NOMO-1 (cell line): ENCODE measurements at regions not wholly inside any gene's neighbourhood (a gene's known extent, or its start where the extent isn't known, plus 50 kb on each side); places are given as distances from the start of the nearest gene placed in this dataset.
"Not testable (repeated sequence)": the region's sequence is repeated elsewhere in the genome, so short reads cannot be mapped to it uniquely, and the experiment has no call there.

Experiments
- DNase-seq, 2 experiments: peaks; one replicate each; lab custom pipeline; 2025; ENCODE audit not compliant: unreplicated experiment in 2 of 2; lab: John Stamatoyannopoulos, UW

DNA sequence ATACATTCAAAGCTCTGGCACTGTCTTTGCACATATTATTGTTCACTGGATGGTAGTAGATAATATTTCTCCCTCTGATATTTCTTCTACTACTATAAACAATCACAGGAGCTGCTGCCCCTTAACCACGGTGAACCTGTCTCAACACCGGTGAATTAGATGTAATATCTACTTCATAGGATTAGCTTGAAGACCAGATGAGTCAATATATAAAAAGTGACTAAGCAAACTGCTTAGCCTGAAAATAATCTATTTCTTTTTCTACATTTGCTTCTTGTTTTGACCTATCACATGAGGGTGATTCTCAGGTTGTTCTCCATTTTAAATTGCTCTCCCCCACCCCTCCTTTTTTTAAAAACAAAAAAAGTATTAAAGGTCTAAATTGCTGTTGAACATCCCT, 645.5 kb downstream of the ANKRD50 start:
- DNase-seq: no peak

DNA sequence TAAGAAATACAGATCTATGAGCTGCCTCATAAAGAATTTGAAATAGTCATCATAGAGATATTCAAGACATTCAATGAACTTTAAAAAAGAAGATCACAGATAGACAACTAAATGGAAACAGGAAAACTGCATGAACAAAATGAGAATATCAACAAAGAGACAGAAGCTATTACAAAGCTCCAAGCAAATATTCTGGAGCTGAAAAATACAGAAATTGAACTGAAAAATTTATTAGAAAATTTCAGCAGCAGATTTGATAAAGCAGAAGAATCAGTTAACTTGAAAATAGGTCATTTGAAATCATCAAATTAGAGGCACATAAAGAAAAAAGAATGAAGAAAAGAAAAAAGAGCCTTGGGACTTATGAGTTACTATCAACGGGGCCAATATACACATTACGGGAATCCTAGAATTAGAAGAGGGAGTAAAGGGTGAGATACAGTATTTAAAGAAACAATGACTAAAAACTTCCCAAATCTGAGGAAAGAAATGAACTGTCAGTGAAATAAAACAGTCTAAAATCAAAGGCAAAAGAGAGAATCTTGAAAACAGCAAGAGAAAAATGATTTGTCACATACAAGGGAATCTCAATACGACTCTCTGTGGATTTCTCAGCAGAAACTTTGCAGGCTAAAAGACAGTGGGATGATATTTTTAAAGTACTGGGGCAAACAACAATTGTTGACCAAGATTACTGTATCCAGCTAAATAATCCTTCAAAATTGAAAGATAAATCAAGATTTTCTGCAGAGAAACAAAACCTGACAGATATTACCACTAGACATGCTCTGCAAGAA, 641.6 kb downstream of the ANKRD50 start:
- DNase-seq: no peak

DNA sequence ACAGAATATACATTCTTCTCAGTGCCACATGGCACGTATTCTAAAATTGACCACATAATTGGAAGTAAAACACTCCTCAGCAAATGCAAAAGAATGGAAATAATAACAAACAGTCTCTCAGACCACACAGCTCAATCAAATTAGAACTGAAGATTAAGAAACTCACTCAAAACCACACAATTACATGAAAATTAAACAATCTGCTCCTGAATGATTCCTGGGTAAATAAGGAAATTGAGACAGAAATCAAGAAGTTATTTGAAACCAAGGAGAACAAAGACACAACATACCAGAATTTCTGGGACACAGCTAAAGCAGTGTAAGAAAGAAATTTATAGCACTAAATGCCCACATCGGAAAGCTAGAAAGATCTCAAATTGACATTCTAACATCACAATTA, 637.3 kb downstream of the ANKRD50 start:
- DNase-seq: not testable (repeated sequence)

DNA sequence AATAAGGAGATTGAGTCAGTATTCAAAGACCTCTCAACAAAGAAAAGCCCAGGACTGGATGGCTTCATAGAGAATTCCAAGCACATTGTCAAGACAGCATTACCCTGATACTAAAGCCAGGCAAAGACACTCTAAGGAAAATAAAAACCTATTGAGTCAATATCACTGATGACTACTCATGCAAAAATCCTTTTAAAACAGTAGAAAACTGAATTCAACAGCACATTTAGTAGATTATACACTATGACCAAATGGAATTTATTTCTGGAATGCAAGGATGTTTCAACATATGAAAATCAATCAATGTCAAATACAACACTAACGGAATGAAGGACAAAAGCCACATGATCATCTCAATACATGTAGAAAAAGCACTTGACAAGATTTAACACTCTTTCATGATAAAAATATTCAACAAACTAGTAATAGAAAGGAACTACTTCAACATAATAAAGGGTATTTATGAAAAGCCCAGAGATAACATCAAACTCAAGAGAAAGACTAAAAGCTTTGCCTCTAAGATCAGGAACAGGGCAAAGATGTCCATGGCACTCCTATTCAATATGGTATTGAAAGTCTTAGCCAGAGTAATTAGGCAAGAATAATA, 633.3 kb downstream of the ANKRD50 start:
- no peak for DNase-seq

DNA sequence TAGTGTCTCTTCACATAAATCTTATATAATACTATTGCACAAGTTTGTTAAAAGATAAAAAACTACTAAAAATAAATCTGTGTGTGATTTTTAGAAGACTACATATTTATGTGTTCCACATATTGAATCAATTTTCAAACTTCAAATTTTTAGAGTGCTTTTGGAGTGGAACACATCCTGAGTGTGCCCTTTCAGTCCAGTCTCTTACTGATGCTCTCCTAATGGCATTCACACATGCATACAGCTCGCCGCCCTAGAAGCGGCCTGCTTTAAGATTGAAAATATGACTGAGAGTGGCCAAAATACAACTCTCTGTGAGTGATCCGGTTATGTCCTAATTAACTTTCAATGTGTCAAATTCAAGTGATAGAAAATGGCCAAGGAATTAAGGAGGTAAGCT, 628.8 kb downstream of the ANKRD50 start:
- DNase-seq: no peak

DNA sequence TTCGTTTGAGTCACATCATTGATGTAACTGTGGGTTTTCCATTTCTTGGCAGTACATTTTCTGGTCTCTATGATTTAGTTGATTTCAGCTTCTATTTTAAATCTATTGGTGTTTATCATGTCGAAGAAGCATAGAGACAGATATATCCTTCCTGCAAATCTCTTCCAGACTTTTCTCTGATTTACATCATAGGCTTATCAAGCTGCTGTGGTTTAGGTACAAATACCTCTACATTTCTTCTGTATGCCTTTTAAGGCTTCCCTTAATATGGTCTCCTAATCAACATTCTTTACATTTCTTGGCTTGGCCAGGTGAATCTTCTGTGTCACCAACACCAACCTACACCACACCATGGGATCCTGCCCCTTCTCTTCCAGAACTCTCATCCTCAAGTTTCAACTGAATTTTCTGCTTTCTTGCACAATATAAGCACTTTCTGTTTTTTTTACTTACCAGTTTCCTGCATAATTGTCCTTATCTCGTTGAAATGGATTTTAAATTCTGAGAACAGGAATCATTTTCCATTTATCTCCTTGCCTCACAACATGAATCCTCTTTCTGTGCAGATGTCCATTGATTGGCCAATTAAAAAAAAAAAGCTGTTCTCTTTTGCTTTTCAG, 626.9 kb downstream of the ANKRD50 start:
- DNase-seq: no peak

DNA sequence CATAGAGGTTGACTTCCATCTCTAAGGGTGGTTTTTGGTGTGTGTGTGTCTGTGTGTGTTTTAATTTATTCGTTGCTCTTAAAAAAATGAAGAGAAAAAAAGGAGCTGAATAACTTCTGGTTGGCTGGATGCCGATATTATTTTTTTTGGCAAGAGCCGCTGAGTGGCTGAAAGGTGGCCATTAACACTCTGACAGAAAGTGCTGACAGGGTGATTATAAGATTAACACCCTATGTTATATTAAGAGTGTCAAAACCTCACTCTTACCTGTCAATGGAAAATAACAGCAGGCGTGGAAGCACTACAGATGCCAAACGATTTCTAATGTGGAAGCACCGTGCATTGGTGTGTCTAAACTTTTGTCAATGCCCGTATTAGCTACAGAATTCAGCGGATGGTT, 622.5 kb downstream of the ANKRD50 start:
- DNase-seq: no peak

DNA sequence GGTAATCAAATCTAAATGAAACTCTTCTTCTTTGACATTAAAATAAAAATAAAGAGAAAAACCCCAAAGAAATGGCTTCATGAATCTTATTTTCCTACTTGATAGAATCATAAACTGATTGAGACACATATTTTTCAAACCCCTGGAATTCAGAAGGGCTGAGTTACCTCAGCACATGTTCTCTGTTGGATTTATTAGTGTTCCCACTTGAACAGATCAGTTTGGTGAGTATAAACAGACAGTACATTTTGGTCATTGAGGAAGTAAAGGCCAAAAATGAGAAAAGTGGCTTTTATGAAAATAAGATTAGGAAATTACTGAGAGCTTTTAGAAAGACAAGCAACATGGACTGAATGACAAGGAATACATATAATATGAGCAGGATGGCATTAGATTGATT, 620.4 kb downstream of the ANKRD50 start:
- no peak for DNase-seq

DNA sequence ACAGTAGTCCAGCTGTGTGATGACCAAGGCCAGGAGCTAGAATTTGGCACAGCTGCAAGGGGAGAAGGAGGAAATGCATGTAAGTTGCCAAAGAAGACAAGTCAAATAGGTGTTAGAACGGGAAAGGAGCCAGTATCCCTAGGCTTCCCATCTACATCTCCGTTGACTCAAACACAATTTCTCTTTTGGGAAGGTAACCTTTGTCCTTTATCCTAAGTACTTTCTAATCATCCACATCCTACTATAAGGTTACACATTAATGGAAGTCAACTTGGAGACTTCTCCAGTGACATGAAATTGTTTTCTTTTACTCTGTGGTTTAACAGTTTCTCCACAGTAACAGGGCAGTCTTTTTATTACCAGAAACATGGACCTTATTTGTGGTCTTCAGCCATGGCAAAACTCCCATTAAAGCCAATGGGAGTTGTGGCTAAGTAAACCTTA, 620.0 kb downstream of the ANKRD50 start:
- no peak for DNase-seq

DNA sequence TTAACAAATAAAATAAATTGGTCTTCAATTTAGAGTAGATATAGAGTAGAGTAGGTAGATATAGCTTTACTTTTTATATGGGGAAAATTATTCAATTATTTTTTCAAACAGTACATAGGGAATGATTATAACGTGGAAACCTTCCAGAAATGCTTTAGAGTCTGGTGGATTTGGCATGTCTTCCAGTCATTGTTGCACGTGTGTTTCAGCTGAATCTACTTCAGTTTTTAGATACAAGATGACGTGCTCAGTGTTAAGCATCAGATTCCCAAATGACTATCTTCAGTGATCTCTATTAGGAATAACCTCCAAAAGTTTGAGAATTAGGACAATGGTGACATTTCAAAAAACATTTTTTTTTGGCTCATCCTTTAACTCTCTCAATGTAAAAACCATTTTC, 616.9 kb downstream of the ANKRD50 start:
- no peak for DNase-seq

DNA sequence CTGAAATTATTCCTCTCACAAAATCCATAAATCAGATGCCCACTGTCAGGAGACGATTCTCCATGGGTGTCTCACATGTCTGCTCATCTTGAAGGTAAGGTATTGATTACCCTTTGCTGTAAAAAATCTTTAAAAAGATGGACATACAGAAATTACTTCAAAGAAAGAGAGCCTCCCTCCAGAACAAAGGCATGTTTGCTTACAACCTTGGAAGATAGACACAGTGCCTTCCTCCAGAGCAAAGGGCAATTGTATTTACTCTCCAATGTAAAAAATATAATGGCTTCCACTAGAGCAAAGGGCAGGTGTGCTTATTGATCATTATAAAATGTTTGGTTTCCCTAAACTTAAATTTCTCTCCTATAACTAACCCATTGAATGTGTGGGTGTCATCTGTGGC, 616.2 kb downstream of the ANKRD50 start:
- DNase-seq: no peak

DNA sequence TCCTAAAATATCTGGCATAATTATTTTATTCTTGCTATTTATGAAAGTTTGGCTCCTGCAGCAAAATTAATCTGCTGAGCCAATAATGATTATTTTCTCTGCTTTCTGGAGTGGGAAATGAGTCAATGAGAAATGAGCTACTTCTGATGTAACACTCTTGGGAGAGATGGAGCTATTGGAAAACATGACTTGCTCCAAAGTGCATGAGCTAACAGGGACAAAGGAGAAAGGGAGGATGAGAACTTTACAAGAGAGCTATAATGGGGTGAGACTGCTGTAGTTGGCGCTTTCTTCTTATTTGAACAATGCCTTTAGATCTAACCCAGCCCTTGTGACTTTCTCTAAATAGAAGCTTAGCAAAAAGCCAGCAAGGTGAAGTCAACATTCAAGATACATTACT, 615.1 kb downstream of the ANKRD50 start:
- no peak for DNase-seq

DNA sequence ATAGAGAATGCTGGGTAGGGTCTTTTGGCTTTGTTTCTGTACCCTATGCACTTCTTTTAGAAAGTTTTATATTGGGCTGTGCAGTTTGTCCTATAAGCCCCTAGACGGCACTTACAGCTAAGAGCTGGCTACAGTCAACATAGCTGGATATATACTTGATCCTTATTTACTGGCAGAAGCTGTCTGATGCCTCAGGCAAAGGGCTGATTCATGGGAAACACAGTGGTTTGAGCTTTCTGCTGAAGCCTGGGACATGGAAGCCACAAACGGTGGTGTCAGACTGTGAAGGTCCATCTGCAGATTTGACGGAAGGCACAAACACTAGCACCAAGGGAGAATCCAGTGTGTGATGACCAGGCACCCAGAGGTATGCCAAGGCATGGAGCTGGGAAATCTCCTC, 608.4 kb downstream of the ANKRD50 start:
- no peak for DNase-seq

DNA sequence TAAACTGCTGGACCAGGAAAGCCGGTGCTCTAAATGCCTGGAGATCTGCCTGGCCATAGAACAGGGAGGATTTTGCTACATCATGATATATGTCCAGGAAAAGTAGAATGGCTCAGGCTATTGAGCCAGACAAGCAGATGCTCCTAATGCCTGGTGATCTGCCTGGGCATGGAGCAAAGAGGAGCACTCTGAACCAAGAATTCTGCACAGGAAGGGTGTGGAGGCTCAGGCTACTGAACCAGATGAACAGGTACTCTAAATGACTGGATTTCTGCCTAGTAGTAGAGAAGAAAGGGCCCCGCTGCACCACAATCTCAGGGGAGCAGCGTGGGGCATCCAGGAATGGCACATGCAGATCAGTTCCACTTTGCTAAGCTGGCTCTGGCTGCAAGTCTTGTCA, 607.9 kb downstream of the ANKRD50 start:
- no peak for DNase-seq

DNA sequence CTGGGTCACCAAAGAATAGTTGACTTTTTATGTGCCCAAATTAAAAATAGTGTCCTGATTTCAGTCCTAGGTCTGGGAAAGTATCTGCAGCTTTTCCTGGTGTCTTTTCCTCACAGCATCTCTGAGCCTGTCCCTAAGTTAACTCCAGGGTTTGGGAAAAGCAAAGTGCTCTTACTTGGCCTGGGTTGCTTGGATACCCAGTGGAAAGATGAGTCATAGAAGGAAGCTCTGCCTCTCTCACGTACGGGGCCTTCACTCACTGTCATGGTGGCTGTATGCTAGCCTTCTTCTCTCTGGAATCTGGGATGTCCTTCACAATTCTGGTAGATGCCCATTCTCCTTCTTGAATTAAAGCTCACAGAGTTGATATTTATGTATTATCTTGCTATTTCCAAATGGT, 607.3 kb downstream of the ANKRD50 start:
- no peak for DNase-seq

DNA sequence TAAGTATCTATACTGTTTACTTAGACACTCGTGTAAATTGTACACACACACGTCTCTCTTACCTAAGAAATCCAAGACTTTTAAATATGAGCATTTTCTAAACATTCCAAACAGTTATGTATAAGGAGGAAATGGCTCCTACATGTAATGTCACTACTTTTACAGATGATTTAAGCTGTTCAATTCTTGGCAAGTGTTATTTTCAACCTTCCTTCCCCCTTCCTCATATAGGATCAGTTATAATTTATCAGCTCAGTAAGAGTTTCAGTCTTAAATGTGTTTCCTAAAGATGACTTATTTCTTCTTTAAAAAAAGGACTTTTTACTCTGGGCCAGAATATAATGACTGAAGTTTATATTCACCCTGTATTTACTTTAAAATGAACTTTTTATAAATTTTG, 601.1 kb downstream of the ANKRD50 start:
- no peak for DNase-seq

DNA sequence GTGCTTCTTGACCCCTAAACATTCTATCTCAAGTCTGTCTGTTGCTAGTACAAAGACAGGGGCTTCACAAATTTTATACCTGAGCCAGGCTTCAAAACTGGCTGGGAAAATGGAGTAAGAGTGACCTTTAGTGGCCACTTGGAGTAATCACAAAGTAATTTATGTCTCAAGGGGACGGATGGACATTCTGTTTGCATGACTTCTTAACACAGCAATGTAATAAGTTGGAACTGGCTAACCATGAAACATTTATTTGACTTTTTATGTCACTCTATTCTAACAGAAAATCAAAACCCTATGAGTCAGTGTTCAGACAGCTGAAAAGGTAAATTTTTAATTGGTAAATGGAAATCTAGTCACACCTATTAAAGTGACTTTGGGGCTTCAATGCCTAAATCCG, 600.6 kb downstream of the ANKRD50 start:
- DNase-seq: peak; percentile 0 to 29

DNA sequence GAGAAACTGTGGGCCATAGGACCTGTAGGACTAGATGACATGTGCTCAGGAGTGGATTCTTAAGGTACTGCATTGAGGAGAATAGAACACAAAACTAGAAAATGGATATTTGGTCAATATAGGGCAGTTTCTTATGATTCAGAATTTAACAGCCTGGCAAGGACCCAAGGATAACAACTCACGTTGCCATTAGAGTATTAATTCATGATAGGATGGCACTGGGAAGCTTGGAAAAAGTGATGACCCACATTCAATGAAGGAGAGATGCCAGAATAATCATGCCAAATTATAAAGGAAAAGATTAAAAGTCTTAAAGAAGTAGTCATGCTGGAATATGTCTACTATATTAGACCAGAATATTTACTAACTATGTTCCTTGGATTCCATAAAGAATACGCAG, 594.5 kb downstream of the ANKRD50 start:
- DNase-seq: no peak

DNA sequence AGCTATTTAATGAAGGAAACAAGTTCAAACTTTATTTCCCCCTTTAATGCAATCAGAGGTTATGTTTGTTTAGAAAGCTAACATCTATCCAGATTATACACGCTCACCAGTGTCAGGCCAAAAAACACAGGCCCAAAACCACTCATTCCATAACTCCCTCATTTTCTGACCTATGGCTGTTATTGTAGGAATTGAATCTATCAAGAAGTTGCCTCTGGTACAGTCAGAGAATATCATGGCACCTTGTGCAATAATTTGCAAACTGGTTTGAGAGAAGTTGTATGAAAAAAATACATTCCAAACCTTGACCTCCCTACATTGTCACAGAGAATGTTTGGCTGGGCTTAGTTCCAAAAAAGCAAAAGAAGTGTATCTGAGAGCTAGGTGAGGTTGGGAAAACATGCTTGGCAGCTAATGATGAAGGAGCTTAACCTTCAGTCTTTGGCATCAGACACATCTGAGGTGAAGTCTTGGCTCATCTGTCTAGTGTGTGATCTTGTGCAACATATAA, 591.0 kb downstream of the ANKRD50 start:
- DNase-seq: no peak

DNA sequence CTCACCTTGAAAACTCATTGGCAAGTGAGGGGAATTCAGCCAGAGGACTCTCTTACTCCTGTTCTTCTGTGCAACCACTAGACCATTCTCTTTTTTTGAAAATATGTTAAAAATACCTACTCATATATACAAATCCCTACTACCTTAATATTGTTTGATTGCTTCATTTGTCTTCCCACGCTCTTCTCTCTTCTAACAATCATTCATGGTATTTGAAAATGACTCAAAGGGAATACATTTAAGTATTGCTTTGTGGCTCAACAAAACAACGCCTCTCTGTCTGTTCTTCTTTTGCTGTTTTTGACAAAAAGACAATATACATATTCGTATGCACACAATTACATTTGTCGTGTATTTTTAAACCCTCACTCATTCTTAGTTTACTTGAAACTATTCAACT, 589.4 kb downstream of the ANKRD50 start:
- DNase-seq: no peak

DNA sequence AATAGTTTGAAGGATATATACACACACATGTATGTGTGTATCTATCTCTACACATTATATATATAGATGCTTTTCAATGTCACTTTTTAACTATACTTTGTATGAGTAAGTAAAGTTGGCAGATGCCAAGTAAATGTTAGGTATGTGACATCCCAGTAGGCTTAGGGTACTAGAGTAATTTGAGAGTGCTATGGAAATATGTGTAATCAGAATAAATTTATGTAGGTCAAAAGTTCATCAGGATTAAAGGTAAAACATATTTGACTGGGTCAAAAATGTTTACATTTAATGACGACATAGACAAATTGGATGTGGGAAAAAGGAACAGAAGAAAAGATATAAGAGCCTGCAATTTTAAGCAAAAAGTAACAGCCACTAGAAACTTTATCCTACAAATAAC, 588.8 kb downstream of the ANKRD50 start:
- DNase-seq: no peak

DNA sequence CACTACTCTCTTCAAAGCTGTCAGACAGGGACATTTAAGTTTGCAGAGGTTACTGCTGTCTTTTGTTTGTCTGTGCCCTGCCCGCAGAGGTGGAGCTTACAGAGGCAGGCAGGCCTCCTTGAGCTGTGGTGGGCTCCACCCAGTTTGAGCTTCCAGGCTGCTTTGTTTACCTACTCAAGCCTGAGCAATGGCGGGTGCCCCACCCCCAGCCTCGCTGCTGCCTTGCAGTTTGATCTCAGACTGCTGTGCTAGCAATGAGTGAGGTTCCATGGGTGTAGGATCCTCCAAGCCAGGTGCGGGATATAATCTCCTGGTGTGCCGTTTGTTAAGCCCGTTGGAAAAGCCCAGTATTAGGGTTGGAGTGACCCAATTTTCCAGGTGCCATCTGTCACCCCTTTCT, 581.2 kb downstream of the ANKRD50 start:
- DNase-seq: not testable (repeated sequence)
